ENCODE measurements at regions not wholly inside any gene's neighbourhood (a gene's known extent, or its start where the extent isn't known, plus 50 kb on each side); places are given as distances from the start of the nearest gene placed in this dataset.

DNA sequence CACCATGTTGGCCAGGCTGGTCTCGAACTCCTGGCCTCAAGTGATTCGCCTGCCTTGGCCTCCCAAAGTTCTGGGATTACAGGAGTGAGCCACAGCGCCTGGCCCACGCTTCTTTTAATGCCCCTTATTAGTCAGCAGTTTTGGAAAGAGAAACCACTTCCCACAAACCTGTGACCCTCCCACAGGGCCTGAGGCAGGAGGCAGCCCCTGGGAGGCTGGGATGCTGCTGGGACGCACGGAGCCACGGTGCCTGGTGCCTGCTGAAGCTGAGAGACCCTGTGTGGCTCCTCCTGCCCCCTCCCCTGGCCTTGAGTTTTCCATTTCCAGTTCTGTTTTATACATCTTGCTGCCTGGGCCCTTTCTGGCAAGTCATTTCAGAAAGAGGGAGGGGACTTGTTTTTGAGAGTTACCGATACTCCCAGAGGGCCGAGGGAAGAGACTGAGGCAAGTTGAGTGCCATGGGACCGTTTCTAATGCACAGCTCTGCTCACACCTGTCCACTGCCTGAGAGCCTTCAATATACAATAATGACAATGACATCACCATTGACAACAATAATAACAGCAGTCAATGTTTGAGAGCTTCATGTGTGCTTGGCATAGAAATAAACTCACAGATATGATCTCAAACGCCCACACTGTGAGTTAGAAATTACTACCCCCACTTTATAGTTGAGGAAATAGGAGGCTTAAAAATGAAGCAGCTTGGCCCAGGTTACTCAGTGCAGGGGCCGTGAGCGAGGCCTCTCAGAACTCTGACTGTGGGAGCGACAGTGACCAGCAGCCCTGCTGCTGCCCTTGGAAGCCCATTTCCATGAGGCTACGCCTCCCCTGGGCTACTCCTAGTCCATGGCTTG, 78.1 kb upstream of the YWHAQ start:
- no peak for FAIRE-seq
- DNase-seq (ENCODE audit: insufficient read length, low spot score): no peak
- TF ChIP-seq, protein P1, sequence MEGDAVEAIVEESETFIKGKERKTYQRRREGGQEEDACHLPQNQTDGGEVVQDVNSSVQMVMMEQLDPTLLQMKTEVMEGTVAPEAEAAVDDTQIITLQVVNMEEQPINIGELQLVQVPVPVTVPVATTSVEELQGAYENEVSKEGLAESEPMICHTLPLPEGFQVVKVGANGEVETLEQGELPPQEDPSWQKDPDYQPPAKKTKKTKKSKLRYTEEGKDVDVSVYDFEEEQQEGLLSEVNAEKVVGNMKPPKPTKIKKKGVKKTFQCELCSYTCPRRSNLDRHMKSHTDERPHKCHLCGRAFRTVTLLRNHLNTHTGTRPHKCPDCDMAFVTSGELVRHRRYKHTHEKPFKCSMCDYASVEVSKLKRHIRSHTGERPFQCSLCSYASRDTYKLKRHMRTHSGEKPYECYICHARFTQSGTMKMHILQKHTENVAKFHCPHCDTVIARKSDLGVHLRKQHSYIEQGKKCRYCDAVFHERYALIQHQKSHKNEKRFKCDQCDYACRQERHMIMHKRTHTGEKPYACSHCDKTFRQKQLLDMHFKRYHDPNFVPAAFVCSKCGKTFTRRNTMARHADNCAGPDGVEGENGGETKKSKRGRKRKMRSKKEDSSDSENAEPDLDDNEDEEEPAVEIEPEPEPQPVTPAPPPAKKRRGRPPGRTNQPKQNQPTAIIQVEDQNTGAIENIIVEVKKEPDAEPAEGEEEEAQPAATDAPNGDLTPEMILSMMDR (IDR thresholded peaks at IDR 0.05; ENCODE audit: insufficient read depth, missing control alignments): no peak

DNA sequence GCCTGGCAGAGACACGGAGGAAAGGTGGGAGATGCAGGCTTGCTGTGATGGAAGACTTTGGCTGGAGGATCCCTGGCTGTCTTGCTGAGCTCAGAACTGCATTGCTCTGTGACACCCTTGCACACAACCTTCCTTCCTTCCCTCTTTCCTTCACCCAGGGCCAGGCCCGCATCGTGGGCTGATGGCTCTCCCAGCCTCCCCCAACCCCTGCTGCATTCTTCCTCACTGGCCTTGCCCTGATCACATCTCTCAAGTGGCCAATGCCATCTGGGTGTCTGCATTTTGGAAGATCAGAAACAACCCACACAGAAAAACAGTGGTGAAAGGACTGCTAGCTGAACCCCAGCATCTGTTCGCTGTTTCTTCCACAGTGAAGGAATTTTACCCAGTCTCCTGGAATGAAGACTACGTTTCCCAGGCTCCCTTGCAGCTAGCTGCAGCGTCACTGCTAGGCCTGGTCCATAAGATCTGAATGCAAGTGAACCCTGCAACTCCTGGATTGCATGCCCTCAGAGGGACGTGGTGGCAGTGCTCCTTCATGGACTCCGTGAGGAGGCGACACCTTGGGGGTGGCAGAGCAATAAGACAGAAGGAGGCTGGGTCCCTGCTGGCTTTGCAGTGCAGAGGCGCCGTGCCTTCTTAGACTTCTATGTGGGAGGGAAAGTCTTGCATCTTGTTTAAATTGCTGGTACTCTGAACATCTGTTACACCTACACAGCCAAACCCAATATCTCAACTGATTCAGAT, 78.9 kb upstream of the YWHAQ start:
- FAIRE-seq: no peak
- TF ChIP-seq, protein P1 (IDR thresholded peaks at IDR 0.05; ENCODE audit: insufficient read depth, missing control alignments): no peak
- DNase-seq (ENCODE audit: insufficient read length, low spot score): no peak

DNA sequence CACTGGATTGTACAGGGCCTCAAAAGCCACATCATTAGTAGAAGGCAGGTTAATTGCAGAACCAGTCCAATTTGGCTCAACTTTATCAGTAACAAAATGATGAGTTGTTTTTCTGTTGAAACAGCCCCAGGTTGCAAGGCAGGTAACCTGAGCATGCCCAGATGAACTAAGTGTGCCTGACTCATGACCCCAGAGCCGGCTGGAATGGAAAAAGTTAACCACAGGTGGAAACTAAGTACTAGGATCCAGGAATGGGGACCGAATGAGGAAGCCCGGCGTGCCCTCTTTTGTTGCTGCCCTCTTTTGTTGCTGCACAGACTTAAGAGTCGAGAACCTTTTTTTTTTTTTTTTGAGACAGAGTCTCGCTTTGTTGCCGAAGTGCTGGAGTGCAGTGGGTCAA, 79.5 kb upstream of the YWHAQ start:
- TF ChIP-seq, protein P1 (IDR thresholded peaks at IDR 0.05; ENCODE audit: insufficient read depth, missing control alignments): no peak
- DNase-seq (ENCODE audit: insufficient read length, low spot score) (no peak), FAIRE-seq (no peak)

DNA sequence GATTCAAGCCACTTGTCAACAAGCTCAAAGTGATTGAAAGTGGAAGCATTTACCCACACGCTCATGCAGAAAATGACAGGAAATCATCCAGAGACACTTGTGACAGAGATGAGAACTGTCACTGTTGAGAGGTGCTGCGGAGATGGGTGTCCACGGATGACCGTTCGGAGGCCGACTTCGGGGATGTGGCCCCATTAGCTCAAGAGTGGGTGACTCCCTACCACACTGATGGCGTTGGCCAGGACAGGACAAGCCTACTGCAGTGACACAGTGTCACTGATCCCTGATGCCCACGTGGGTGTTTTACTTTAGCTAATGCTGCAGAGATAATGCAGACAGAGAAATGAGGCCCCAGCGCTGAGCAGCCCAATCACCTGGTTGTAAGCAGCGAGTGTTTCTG, 81.5 kb upstream of the YWHAQ start:
- FAIRE-seq (no peak), DNase-seq (ENCODE audit: insufficient read length, low spot score) (no peak)
- TF ChIP-seq, protein P1 (IDR thresholded peaks at IDR 0.05; ENCODE audit: insufficient read depth, missing control alignments): no peak

DNA sequence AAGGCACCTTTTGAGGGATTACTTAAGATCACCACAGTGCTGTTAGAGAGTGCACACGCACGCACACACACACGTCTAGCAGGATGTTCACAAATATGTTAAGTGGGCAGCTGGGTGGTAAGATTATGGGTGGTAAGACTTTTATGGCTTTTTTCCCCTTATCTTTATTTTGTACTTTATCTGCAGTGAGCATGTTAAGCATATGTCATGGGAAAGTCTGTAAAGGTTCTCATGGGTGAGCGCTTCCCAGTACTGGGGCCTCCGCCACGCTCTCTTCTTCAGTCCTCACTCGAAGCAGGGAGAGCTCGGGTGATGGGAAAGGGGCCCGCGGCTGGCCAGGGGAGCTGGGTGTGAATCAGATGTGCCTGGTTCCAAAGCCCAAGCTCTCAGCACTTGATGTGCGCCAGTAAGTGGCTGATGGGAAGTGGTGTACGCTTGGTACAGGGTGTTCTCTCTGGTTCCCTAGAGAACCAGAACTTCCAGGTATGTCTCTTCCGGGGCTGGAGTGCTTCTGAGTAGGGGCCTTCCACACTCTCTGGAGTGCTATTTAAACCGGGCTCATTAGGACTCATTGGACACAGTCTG, 83.9 kb upstream of the YWHAQ start:
- TF ChIP-seq, protein P1 (IDR thresholded peaks at IDR 0.05; ENCODE audit: insufficient read depth, missing control alignments): no peak
- DNase-seq (ENCODE audit: insufficient read length, low spot score): no peak
- no peak for FAIRE-seq

DNA sequence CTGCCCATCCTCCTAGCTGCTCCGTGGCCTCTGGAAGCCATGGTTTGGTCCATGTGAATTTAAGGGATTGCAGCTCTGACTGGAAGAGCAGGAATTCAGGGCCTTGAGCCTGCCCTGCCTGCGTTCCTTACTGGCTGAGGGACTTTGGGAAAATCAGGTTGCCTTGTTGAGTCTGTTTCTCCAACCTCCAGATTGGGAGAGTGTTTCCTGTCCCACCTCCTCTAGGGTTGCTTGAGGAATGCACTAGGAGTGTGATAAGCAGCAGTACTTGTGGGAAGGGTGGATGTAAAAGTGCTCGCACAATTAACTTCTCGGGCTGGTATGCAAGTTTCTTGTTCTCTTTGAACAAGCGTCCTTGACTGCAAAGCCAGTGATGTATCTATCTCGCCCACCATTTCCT, 84.4 kb upstream of the YWHAQ start:
- FAIRE-seq (no peak), DNase-seq (ENCODE audit: insufficient read length, low spot score) (no peak)
- TF ChIP-seq, protein P1 (IDR thresholded peaks at IDR 0.05; ENCODE audit: insufficient read depth, missing control alignments): no peak

All from D721Med (cell line).